ENCODE measurements at regions not wholly inside any gene's neighbourhood (a gene's known extent, or its start where the extent isn't known, plus 50 kb on each side); places are given as distances from the start of the nearest gene placed in this dataset.
"Not testable (repeated sequence)": the region's sequence is repeated elsewhere in the genome, so short reads cannot be mapped to it uniquely, and the experiment has no call there.

DNA sequence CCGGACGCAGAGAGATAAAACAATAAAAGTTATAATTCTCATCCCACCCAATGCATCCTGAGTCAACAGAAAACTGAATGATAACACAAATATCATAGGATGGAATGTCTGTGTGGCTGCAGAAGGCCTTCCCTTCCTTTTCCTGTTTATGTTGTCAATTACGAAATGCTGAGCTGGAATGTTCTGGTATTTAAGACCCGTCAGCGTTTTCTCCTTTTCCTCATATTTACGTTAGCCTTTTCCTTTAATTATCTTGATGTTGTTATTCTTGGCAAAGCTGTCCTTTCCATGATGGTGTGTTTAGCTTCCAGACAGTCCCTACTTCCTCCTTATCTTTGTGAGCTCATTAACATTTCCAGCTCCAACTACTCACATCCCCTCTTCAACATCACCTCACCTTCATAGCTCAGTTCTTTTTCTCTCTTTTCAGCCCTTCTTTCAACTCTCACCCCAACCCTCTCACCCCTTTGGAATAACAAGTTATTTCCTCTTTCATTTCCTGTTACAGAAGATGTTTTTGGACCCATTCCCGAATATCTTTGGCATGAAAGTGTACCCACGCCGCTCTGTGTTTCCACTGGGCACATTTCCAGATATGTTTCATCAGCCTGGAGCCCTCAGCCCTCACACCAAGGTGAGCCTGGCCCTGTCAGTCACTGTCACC is 221.6 kb downstream of the NR2F1-AS1 start:
- DNase-seq = no peak
- H3K4me3 Mint-ChIP-seq = no peak overlapping the region
- H3K36me3 Mint-ChIP-seq (ENCODE audit: insufficient read depth in 2 of 2) = no peaks in the 10 kb centered on the region
- no peaks in the 10 kb centered on the region for H3K4me1 Mint-ChIP-seq (ENCODE audit: low read depth)
- no peak overlapping the region for H3K27ac Mint-ChIP-seq
- no peak for ATAC-seq (replicated peaks in 1 of 2)
- H3K27me3 Mint-ChIP-seq (ENCODE audit: low read depth) = no peaks in the 10 kb centered on the region
- peaks cover 4% of the 10 kb centered on the region in 2 donors for H3K9me3 Mint-ChIP-seq

DNA sequence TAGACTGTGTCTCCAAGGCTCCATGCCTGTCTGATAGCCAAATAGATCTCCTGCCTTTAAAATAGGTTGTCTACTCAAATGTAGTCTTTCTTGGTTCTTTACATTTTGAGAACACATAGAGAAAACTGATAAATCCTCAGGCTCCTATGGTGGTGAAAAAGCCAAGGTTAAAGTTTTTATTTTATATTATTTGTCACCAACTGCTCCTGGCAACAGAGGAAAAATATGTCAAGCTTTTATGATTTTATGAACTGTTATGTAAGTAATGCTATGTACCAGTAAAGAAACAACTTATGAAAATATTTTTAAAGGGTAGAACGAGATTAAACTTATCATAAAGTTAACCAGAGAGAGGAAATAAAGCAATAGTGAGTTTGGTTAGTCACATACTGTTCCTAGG is 222.8 kb downstream of the NR2F1-AS1 start:
- DNase-seq (no peak), ATAC-seq (replicated peaks in 1 of 2) (no peak)
- Mint-ChIP-seq H3K4me1 (ENCODE audit: low read depth) (no peaks in the 10 kb centered on the region), H3K27ac (no peak overlapping the region), H3K4me3 (no peak overlapping the region), H3K27me3 (ENCODE audit: low read depth) (no peaks in the 10 kb centered on the region), H3K36me3 (ENCODE audit: insufficient read depth in 2 of 2) (no peaks in the 10 kb centered on the region), H3K9me3 (peaks cover 4% of the 10 kb centered on the region in 2 donors)

- Mint-ChIP-seq H3K27ac (no peak overlapping the region), H3K36me3 (ENCODE audit: insufficient read depth in 2 of 2) (no peaks in the 10 kb centered on the region), H3K4me3 (no peak overlapping the region), H3K4me1 (ENCODE audit: low read depth) (no peaks in the 10 kb centered on the region), H3K9me3 (peaks cover 2 to 4% of the 10 kb centered on the region in 2 donors), H3K27me3 (ENCODE audit: low read depth) (no peaks in the 10 kb centered on the region)
- ATAC-seq (replicated peaks in 1 of 2) (no peak), DNase-seq (no peak)
Observed at GRCh38 chr5:93357686-93358085, 223.3 kb downstream of the NR2F1-AS1 start.

DNA sequence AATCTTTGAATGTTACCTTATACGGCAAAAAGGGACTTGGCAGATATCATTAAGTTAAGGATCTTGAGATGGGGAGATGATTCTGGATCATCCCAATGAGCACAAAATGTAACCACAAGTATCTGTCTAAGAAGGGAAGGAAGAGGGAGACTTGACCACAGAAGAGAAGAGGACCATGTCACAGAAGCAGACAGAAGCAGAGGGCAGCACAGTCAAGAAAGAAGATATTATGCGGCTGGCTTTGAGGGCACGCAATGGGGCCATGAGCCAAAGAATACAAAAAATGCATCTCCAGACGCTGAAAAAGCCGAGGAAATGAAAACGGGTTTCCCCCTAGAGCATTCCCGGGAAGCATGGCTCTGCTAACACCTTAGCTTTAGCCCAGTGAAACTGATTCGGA is 225.3 kb downstream of the NR2F1-AS1 start:
- Mint-ChIP-seq H3K36me3 (ENCODE audit: insufficient read depth in 2 of 2) (no peaks in the 10 kb centered on the region), H3K27ac (no peak overlapping the region), H3K4me1 (ENCODE audit: low read depth) (no peaks in the 10 kb centered on the region), H3K9me3 (peaks cover 2 to 4% of the 10 kb centered on the region in 2 donors), H3K4me3 (no peak overlapping the region), H3K27me3 (ENCODE audit: low read depth) (no peaks in the 10 kb centered on the region)
- ATAC-seq (replicated peaks in 1 of 2) = no peak
- DNase-seq = no peak

GRCh38 chr5:93352186-93352585 is 228.8 kb downstream of the NR2F1-AS1 start:
- no peaks in the 10 kb centered on the region for H3K36me3 Mint-ChIP-seq (ENCODE audit: insufficient read depth in 2 of 2)

DNA sequence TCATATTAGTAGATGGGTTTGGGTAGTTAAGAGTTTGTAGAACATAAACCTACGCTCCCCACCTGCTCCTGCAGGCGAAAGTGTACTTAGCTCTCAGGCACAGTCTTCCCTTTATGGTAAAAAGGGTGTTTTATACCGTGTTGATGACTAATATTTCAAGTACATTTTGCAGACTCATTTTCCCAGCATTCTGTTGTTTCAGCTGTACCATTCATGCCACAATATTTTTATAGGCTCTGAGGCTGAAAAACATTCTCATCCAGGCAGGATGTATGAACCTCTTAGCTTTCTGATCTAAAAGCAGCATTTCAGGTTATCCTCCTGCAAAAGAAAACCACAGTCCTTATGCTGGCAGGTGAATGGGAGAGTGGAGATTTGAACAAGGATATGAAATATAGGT is 231.4 kb downstream of the NR2F1-AS1 start:
- Mint-ChIP-seq H3K9me3 (peaks cover 1 to 2% of the 10 kb centered on the region in 2 donors), H3K27me3 (ENCODE audit: low read depth) (no peaks in the 10 kb centered on the region), H3K4me1 (ENCODE audit: low read depth) (no peaks in the 10 kb centered on the region), H3K36me3 (ENCODE audit: insufficient read depth in 2 of 2) (no peaks in the 10 kb centered on the region), H3K4me3 (no peak overlapping the region), H3K27ac (no peak overlapping the region)
- ATAC-seq (replicated peaks in 1 of 2) (no peak), DNase-seq (no peak)

More at GRCh38 chr5:93352186-93352585, 228.8 kb downstream of the NR2F1-AS1 start:
- Mint-ChIP-seq H3K4me3 (no peak overlapping the region), H3K27ac (no peak overlapping the region), H3K4me1 (ENCODE audit: low read depth) (no peaks in the 10 kb centered on the region), H3K27me3 (ENCODE audit: low read depth) (no peaks in the 10 kb centered on the region), H3K9me3 (peaks cover 2 to 5% of the 10 kb centered on the region in 2 donors)
- no peak for DNase-seq
- ATAC-seq (replicated peaks in 1 of 2) = no peak

GRCh38 chr5:93348231-93348630 is 232.8 kb downstream of the NR2F1-AS1 start:
- no peak for DNase-seq
- ATAC-seq (replicated peaks in 1 of 2) = no peak
- H3K27me3 Mint-ChIP-seq (ENCODE audit: low read depth) = no peaks in the 10 kb centered on the region
- H3K4me1 Mint-ChIP-seq (ENCODE audit: low read depth) = no peaks in the 10 kb centered on the region
- no peaks in the 10 kb centered on the region for H3K36me3 Mint-ChIP-seq (ENCODE audit: insufficient read depth in 2 of 2)
- H3K27ac Mint-ChIP-seq = no peak overlapping the region
- peaks cover 1 to 2% of the 10 kb centered on the region in 2 donors for H3K9me3 Mint-ChIP-seq
- H3K4me3 Mint-ChIP-seq = no peak overlapping the region

DNA sequence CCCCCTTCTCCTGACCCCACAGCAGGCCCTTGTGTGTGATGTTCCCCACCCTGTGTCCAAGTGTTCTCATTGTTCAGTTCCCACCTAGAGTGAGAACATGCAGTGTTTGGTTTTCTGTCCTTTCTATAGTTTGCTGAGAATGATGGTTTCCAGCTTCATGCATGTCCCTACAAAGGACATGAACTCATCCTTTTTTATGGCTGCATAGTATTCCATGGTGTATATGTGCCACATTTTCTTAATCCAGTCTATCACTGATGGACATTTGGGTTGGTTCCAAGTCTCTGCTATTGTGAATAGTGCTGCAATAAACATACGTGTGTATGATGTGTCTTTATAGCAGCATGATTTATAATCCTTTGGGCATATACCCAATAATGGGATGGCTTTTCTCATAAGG is 234.2 kb downstream of the NR2F1-AS1 start:
- not testable (repeated sequence) for ATAC-seq (replicated peaks in 1 of 2)

GRCh38 chr5:93346301-93346700 is 234.7 kb downstream of the NR2F1-AS1 start:
- H3K9me3 Mint-ChIP-seq = peaks cover 1 to 2% of the 10 kb centered on the region in 2 donors
- no peaks in the 10 kb centered on the region for H3K4me1 Mint-ChIP-seq (ENCODE audit: low read depth)
- no peak overlapping the region for H3K4me3 Mint-ChIP-seq
- H3K27ac Mint-ChIP-seq = no peak overlapping the region
- H3K27me3 Mint-ChIP-seq (ENCODE audit: low read depth) = no peaks in the 10 kb centered on the region
- ATAC-seq (replicated peaks in 1 of 2) = no peak
- no peaks in the 10 kb centered on the region for H3K36me3 Mint-ChIP-seq (ENCODE audit: insufficient read depth in 2 of 2)
- DNase-seq = no peak

More for the DNA sequence above, 234.2 kb downstream of the NR2F1-AS1 start:
- H3K9me3 Mint-ChIP-seq; DNase-seq; H3K27ac Mint-ChIP-seq; H3K4me3 Mint-ChIP-seq; H3K36me3 Mint-ChIP-seq (ENCODE audit: insufficient read depth in 2 of 2); H3K27me3 Mint-ChIP-seq (ENCODE audit: low read depth); H3K4me1 Mint-ChIP-seq (ENCODE audit: low read depth): not testable (repeated sequence)

DNA sequence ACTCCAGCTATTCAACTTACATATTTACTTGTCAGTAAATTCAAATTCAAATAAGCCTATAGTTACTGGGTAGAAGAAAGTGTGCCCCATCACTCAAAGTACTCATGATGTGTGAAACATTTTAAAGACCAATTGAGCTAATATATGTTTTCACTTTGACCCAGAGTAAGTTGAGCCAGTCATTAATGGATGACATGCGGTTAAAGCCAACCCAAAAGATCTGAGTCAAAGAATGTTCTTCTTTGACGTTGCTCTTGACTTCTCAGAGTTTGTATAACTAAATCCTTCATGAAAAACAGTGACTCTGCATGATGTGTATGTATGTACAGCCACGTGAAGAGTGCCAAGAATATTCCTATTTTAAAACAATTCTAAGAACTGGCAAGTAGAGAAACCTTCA is 237.4 kb downstream of the NR2F1-AS1 start:
- no peaks in the 10 kb centered on the region for H3K27me3 Mint-ChIP-seq (ENCODE audit: low read depth)
- ATAC-seq (replicated peaks in 1 of 2) = no peak
- H3K4me3 Mint-ChIP-seq = no peak overlapping the region
- no peaks in the 10 kb centered on the region for H3K36me3 Mint-ChIP-seq (ENCODE audit: insufficient read depth in 2 of 2)
- DNase-seq = no peak
- no peaks in the 10 kb centered on the region for H3K9me3 Mint-ChIP-seq
- H3K4me1 Mint-ChIP-seq (ENCODE audit: low read depth) = no peaks in the 10 kb centered on the region
- no peak overlapping the region for H3K27ac Mint-ChIP-seq

- ATAC-seq (replicated peaks in 1 of 2) (no peak), DNase-seq (no peak)
- no peaks in the 10 kb centered on the region for H3K36me3 Mint-ChIP-seq (ENCODE audit: insufficient read depth in 2 of 2)
- no peaks in the 10 kb centered on the region for H3K4me1 Mint-ChIP-seq (ENCODE audit: low read depth)
- H3K9me3 Mint-ChIP-seq = no peaks in the 10 kb centered on the region
- no peak overlapping the region for H3K4me3 Mint-ChIP-seq
- H3K27me3 Mint-ChIP-seq (ENCODE audit: low read depth) = no peaks in the 10 kb centered on the region
- H3K27ac Mint-ChIP-seq = no peak overlapping the region
Observed at GRCh38 chr5:93342563-93343061, 238.4 kb downstream of the NR2F1-AS1 start.

DNA sequence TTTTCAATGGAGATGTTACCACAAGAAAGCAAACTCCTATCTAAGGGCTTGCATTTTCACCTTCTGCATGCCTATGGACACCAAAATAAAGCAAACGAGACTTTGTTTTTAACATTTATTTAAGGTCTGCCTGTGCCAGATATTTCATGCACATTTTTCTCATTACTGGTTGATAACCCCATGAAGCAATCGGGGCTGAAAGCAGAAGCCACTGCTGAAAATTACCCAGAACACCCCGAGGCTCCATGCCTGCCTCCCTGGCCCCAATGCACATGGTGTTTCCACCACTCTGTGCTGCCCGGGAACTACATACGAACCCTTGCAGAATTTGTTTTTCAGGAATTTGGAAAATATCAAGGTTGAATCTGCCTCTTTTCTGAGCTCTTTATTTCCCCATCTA is 240.1 kb downstream of the NR2F1-AS1 start:
- Mint-ChIP-seq H3K27ac (no peak overlapping the region), H3K4me3 (no peak overlapping the region), H3K4me1 (ENCODE audit: low read depth) (no peaks in the 10 kb centered on the region), H3K9me3 (no peaks in the 10 kb centered on the region), H3K27me3 (ENCODE audit: low read depth) (no peaks in the 10 kb centered on the region), H3K36me3 (ENCODE audit: insufficient read depth in 2 of 2) (no peaks in the 10 kb centered on the region)
- ATAC-seq (replicated peaks in 1 of 2) = no peak
- no peak for DNase-seq

- no peak for DNase-seq
- Mint-ChIP-seq H3K4me3 (no peak overlapping the region), H3K27ac (no peak overlapping the region), H3K9me3 (no peaks in the 10 kb centered on the region), H3K27me3 (ENCODE audit: low read depth) (no peaks in the 10 kb centered on the region), H3K4me1 (ENCODE audit: low read depth) (no peaks in the 10 kb centered on the region), H3K36me3 (ENCODE audit: insufficient read depth in 2 of 2) (no peaks in the 10 kb centered on the region)
- no peak for ATAC-seq (replicated peaks in 1 of 2)
Observed at GRCh38 chr5:93337138-93337537, 243.9 kb downstream of the NR2F1-AS1 start.
